ENCODE measurements at regions not wholly inside any gene's neighbourhood (a gene's known extent, or its start where the extent isn't known, plus 50 kb on each side); places are given as distances from the start of the nearest gene placed in this dataset.

DNA sequence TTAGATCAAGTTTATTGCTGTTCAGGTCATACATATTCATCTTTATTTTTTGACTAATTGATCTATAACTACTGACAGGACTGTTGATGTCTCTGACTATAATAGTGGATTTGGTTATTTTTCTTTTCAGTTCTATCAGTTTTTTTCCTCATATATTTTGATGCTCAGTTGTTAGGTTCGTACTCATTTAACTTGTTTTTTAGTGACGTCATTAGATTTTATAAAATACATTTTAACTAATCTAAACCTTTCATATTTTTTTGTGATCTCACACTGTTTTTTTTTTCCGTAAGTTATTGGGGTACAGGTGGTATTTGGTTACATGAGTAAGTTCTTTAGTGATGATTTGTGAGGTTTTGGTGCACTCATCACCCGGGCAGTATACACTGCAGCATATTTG, 841.2 kb upstream of the FBXO33 start:
- Histone ChIP-seq H3K27ac (ENCODE audit: low read length) (no peak overlapping the region), H3K4me1 (ENCODE audit: control insufficient read depth, insufficient read depth, low read length) (no peaks in the 10 kb centered on the region), H3K9me3 (ENCODE audit: control insufficient read depth, low read length) (no peaks in the 10 kb centered on the region), H3K4me3 (ENCODE audit: low read length) (no peak overlapping the region), H3K27me3 (ENCODE audit: control insufficient read depth, insufficient read depth) (no peaks in the 10 kb centered on the region)
- DNase-seq (no peak), ATAC-seq (no peak)
- WGBS: 84% methylated on average over 4 of the region's 4 CpGs
- intact Hi-C loops (cut with DNase I): no loop called here

DNA sequence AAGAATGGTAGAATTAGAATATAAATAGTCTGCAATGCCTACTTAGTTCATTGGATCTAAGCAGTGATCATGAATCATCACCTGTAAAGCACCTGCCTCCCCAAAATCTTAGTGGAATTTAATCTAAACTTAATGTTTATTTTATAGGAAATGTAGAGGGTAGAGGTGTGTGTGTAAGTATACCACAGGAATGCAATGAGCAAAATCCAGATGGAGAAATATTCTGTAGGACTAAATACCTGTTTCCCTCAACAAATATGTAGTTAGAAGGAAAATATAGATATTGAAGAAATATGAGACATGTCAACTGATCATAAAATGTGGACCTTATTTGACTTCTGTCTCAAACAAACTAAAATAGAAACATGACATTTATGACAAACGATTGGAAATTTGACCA, 839.2 kb upstream of the FBXO33 start:
- Histone ChIP-seq H3K4me1 (ENCODE audit: control insufficient read depth, insufficient read depth, low read length) (no peaks in the 10 kb centered on the region), H3K4me3 (ENCODE audit: low read length) (no peak overlapping the region), H3K27me3 (ENCODE audit: control insufficient read depth, insufficient read depth) (no peaks in the 10 kb centered on the region), H3K27ac (ENCODE audit: low read length) (no peak overlapping the region), H3K9me3 (ENCODE audit: control insufficient read depth, low read length) (no peaks in the 10 kb centered on the region)
- DNase-seq (no peak), ATAC-seq (no peak)
- intact Hi-C loops (cut with DNase I): no loop called here
- 74% methylated on average over 1 of the region's 1 CpG for WGBS

DNA sequence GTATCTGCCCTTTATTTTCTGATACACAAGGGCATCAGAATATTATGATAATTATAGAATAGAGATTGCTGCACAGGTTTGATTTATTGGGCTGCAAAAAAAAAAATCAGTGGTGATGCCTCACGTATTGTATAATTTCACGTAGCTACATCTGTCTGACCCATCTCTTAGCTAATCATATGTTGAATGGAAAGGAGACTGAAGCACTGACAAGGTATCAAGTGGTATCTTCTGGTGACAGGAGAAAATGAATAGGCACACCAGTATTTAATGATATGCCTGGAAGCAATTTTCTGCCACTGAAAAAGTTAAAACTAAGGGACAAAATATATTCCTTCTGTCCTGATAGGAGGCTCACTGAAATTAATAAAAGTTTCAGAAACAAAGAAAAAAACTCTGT, 837.2 kb upstream of the FBXO33 start:
- intact Hi-C loops (cut with DNase I): no loop called here
- ATAC-seq: no peak
- no peaks in the 10 kb centered on the region for H3K27me3 ChIP-seq (ENCODE audit: control insufficient read depth, insufficient read depth)

DNA sequence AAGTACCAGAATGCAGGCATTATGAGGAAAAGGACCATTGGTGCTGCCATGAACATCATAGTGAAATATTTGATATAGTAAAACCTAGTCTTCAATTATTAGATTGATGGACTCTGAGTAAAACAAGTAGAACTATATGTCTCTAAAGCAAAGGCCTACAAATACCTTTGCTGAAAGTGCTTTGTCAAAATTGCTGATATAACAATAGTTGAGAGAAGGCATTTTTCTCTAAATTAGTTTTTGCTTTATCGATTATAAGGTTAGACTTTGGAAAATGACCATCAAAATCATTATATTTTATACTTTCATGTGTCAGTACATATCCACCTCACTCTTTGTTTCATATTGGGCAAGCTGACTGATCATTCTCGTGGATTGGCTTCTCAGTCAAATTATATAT, 836.0 kb upstream of the FBXO33 start:
- intact Hi-C loops (cut with DNase I): no loop called here
- no peak for ATAC-seq
- 67% methylated on average over 2 of the region's 2 CpGs for WGBS

More for the DNA sequence above, 837.2 kb upstream of the FBXO33 start:
- Histone ChIP-seq H3K9me3 (ENCODE audit: control insufficient read depth, low read length) (no peaks in the 10 kb centered on the region), H3K4me1 (ENCODE audit: control insufficient read depth, insufficient read depth, low read length) (no peaks in the 10 kb centered on the region), H3K27ac (ENCODE audit: low read length) (no peak overlapping the region), H3K4me3 (ENCODE audit: low read length) (no peak overlapping the region)
- 67% methylated on average over 2 of the region's 2 CpGs for WGBS
- no peak for DNase-seq

DNA sequence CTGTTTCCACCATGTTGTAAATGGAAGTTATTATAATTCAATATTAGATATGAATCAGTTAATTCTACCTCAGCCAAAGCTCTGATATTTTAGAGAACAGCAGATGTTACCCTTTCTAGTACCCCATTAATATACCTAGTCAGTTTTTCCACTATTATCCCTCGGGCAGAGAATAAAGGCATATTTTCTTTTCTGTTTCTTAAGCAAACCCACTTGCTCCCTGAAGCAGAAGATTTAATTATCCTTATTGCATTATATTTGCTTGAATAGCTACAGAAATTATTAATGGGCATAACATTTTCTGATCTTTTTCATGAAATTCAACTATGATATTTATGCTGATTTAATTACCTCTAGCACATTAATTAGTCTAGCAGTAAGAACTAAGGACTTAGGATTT, 832.9 kb upstream of the FBXO33 start:
- H3K9me3 ChIP-seq (ENCODE audit: control insufficient read depth, low read length): no peaks in the 10 kb centered on the region
- H3K4me3 ChIP-seq (ENCODE audit: low read length): no peak overlapping the region
- no peak overlapping the region for H3K27ac ChIP-seq (ENCODE audit: low read length)
- ATAC-seq (no peak), DNase-seq (no peak)
- no peaks in the 10 kb centered on the region for H3K4me1 ChIP-seq (ENCODE audit: control insufficient read depth, insufficient read depth, low read length)
- H3K27me3 ChIP-seq (ENCODE audit: control insufficient read depth, insufficient read depth): no peaks in the 10 kb centered on the region
- 61% methylated on average over 1 of the region's 1 CpG for WGBS
- intact Hi-C loops (cut with DNase I): no loop called here

More for the DNA sequence above, 836.0 kb upstream of the FBXO33 start:
- Histone ChIP-seq H3K27ac (ENCODE audit: low read length) (no peak overlapping the region), H3K4me1 (ENCODE audit: control insufficient read depth, insufficient read depth, low read length) (no peaks in the 10 kb centered on the region), H3K9me3 (ENCODE audit: control insufficient read depth, low read length) (no peaks in the 10 kb centered on the region), H3K4me3 (ENCODE audit: low read length) (no peak overlapping the region), H3K27me3 (ENCODE audit: control insufficient read depth, insufficient read depth) (no peaks in the 10 kb centered on the region)
- no peak for DNase-seq

DNA sequence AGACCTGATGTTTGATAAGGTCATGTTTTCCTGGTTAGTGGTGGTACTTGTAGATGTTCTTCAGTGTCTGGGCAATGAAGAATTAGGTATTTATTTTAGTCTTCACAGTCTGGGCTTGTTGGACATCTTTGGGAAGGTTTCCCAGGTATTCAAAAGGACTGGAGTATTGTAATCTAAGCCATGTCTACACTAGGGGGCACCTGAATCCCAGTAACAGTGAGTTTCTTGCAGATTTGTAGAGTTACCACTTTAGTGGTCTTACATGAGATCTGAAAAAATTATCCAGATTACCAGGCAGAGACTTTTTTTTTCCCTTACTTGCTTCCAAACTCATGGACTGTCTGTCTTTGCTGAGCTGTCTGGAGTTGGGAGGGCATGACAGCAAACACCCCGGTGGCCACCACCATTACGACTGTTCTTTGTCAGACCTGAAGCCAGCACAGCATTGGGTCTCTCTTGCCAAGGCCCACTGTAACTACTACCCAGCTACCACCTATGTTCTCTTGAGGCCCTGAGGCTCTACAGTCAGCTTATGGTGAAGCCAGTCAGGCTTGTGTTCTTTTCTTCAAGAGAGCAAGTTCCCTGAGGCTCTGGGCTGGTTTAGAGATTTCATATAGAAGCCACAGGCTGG, 820.7 kb upstream of the FBXO33 start:
- intact Hi-C loops (cut with DNase I): no loop called here
- 95% methylated on average over 2 of the region's 2 CpGs for WGBS
- ATAC-seq: no peak
- DNase-seq: no peak
- Histone ChIP-seq H3K4me1 (ENCODE audit: control insufficient read depth, insufficient read depth, low read length) (no peaks in the 10 kb centered on the region), H3K27ac (ENCODE audit: low read length) (no peak overlapping the region), H3K9me3 (ENCODE audit: control insufficient read depth, low read length) (no peaks in the 10 kb centered on the region), H3K27me3 (ENCODE audit: control insufficient read depth, insufficient read depth) (no peaks in the 10 kb centered on the region), H3K4me3 (ENCODE audit: low read length) (no peak overlapping the region)

DNA sequence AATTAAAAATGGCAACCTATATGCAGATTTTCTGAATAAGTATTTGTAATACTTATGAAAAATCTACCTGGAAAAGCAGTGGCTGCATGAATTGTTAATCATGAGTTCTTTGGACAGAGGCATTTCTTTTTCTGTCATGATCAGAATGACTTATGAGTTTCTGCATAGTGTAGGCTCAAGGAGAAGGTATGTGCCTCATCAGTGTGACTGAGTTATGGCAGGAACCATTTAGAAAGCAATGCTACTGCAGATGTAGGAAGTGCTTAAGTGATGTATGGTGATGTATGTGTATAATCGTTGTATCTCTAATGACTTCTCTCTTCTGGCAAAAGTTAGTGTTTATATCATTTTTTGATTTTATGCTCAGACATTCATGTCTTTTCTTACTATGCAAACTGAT, 816.4 kb upstream of the FBXO33 start:
- Histone ChIP-seq H3K4me1 (ENCODE audit: control insufficient read depth, insufficient read depth, low read length) (no peaks in the 10 kb centered on the region), H3K27me3 (ENCODE audit: control insufficient read depth, insufficient read depth) (no peaks in the 10 kb centered on the region), H3K4me3 (ENCODE audit: low read length) (no peak overlapping the region), H3K9me3 (ENCODE audit: control insufficient read depth, low read length) (no peaks in the 10 kb centered on the region), H3K27ac (ENCODE audit: low read length) (no peak overlapping the region)
- WGBS: 63% methylated on average over 1 of the region's 1 CpG
- no peak for ATAC-seq
- intact Hi-C loops (cut with DNase I): no loop called here
- DNase-seq: no peak

DNA sequence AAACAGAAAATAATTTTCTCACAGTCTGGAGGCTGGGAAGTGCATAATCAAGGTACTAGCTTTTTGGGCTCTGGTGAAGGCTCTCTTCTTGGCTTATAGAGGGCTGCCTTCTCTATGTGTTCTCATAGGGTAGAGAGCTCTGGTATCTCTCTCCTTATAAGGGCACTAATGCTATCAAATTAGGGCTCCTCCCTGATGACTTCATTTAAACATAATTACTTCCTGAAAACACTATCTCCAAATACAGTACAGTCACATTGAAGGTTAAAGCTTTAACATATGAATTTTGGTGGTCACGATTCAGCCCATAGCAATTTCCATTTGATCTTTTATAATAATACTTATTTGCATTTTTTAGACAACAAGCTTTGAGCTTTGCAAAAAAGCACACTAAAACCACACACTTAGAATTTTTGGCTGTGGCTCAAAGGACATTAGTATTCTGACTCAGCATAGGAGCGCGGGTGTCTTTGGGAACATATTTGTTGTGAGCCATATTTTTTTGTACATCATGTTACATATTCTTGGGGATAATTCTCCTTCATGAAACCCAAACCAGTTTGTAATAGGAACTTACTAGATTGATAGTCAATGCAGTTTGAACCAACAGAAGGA, 808.1 kb upstream of the FBXO33 start:
- ATAC-seq (no peak), DNase-seq (no peak)
- Histone ChIP-seq H3K4me1 (ENCODE audit: control insufficient read depth, insufficient read depth, low read length) (no peaks in the 10 kb centered on the region), H3K4me3 (ENCODE audit: low read length) (no peak overlapping the region), H3K27me3 (ENCODE audit: control insufficient read depth, insufficient read depth) (no peaks in the 10 kb centered on the region), H3K27ac (ENCODE audit: low read length) (no peak overlapping the region), H3K9me3 (ENCODE audit: control insufficient read depth, low read length) (no peaks in the 10 kb centered on the region)
- 83% methylated on average over 3 of the region's 3 CpGs for WGBS
- intact Hi-C loops (cut with DNase I): no loop called here

DNA sequence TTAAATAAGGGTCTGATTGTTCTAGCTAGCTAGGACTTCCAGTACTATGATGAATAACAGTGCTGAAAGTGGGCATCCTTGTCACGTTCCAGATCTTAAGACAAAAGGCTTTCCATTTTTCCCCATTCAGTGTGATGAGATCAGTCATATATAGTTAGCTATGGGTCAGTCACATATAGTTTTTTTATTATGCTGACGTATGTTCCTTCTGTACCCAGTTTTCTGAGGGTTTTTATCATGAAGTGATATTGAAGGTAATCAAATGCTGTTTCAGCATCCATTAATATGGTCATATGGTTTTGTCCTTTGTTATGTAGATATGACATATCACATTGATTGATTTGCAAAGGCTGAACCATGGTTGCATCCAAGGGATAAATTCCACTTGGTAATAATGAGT, 800.1 kb upstream of the FBXO33 start:
- DNase-seq (no peak), ATAC-seq (no peak)
- Histone ChIP-seq H3K27ac (ENCODE audit: low read length) (no peak overlapping the region), H3K4me1 (ENCODE audit: control insufficient read depth, insufficient read depth, low read length) (no peaks in the 10 kb centered on the region), H3K27me3 (ENCODE audit: control insufficient read depth, insufficient read depth) (no peaks in the 10 kb centered on the region), H3K9me3 (ENCODE audit: control insufficient read depth, low read length) (no peaks in the 10 kb centered on the region), H3K4me3 (ENCODE audit: low read length) (no peak overlapping the region)
- intact Hi-C loops (cut with DNase I): no loop called here
- WGBS: 70% methylated on average over 2 of the region's 2 CpGs

DNA sequence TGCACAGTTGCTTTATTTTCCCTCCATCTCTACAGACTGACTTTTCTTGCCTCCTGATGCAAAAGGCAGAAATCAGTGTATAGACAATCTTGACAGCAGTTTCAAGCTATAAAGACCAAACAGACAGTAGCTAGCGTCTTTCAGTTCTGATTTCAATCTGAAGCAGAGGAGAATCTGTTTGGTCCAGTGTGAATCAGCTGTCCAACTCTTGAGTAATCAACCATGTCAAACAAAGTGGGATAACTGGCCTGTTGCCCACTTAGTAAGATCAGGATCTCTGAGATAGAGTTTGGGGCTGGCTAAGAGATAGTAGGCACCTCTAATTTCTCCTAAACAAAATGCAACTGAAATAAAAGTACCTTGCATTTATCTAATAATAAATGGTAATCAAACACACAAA, 797.4 kb upstream of the FBXO33 start:
- H3K4me3 ChIP-seq (ENCODE audit: low read length): no peak overlapping the region
- 70% methylated on average over 1 of the region's 1 CpG for WGBS
- ATAC-seq (no peak), DNase-seq (no peak)
- intact Hi-C loops (cut with DNase I): no loop called here
- H3K27ac ChIP-seq (ENCODE audit: low read length): no peak overlapping the region
- H3K4me1 ChIP-seq (ENCODE audit: control insufficient read depth, insufficient read depth, low read length): no peaks in the 10 kb centered on the region
- no peaks in the 10 kb centered on the region for H3K9me3 ChIP-seq (ENCODE audit: control insufficient read depth, low read length)
- no peaks in the 10 kb centered on the region for H3K27me3 ChIP-seq (ENCODE audit: control insufficient read depth, insufficient read depth)

DNA sequence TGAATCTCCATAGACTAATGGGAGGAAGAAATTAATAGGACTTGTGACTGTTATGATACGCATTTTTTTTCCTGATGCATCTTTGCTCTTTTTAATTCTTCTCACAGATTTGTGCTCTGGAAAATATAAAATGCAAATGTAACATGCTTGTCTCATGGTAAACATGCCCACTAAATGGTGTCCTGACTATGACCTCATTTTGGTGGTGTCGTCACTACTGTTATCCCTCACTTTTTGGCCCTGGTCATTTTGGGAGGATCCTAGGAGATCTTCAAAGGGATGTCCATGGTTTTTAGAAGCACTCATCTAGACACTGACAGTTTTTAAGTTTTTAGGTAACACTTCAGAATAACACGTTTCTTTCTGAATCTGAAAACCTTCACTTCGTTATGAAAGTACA, 790.8 kb upstream of the FBXO33 start:
- 79% methylated on average over 4 of the region's 4 CpGs for WGBS
- Histone ChIP-seq H3K27me3 (ENCODE audit: control insufficient read depth, insufficient read depth) (no peaks in the 10 kb centered on the region), H3K4me3 (ENCODE audit: low read length) (no peak overlapping the region), H3K27ac (ENCODE audit: low read length) (no peak overlapping the region), H3K4me1 (ENCODE audit: control insufficient read depth, insufficient read depth, low read length) (no peaks in the 10 kb centered on the region), H3K9me3 (ENCODE audit: control insufficient read depth, low read length) (no peaks in the 10 kb centered on the region)
- ATAC-seq (no peak), DNase-seq (no peak)
- intact Hi-C loops (cut with DNase I): no loop called here

DNA sequence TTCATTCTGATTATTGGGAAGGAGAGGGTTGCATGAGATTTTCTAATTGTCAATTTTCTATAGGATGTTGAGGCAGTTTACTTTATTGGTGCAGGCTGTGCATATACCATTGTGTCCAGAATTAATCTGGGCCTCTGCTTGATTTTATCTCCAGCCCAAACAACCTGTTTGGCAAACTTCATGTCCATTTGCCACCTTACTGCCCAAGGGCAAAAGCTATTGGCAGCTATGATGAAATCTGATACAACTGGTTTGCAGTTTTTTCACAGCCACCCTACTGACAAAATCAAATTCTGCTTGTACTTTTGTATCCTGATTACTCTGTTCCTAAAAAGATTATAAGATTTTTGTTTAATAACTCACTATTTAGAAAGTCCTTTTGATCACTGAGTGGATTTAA, 789.2 kb upstream of the FBXO33 start:
- no peaks in the 10 kb centered on the region for H3K27me3 ChIP-seq (ENCODE audit: control insufficient read depth, insufficient read depth)
- H3K4me1 ChIP-seq (ENCODE audit: control insufficient read depth, insufficient read depth, low read length): no peaks in the 10 kb centered on the region
- H3K9me3 ChIP-seq (ENCODE audit: control insufficient read depth, low read length): no peaks in the 10 kb centered on the region
- intact Hi-C loops (cut with DNase I): no loop called here
- DNase-seq: no peak
- ATAC-seq: no peak
- no peak overlapping the region for H3K4me3 ChIP-seq (ENCODE audit: low read length)
- H3K27ac ChIP-seq (ENCODE audit: low read length): no peak overlapping the region

All from right cardiac atrium (tissue), 5 donors.